ENCODE measurements at regions not wholly inside any gene's neighbourhood (a gene's known extent, or its start where the extent isn't known, plus 50 kb on each side); places are given as distances from the start of the nearest gene placed in this dataset.

GRCh38 chr5:164187785-164188184 lies 682.4 kb downstream of the MAT2B start:
- TF ChIP-seq POLR2AphosphoS5 (IDR thresholded peaks at IDR 0.05) (no peak), CTCF (IDR thresholded peaks at IDR 0.05) (no peak), POLR2A (IDR thresholded peaks at IDR 0.05) (no peak)

Measured in transverse colon (tissue), 4 donors.